HEK293 (cell line): ENCODE measurements at regions not wholly inside any gene's neighbourhood (a gene's known extent, or its start where the extent isn't known, plus 50 kb on each side); places are given as distances from the start of the nearest gene placed in this dataset.

Source experiments
- CTCF ChIA-PET: fragments of 350-600 bp; formaldehyde crosslinking; extraction: SDS; loops from one replicate; lab custom pipeline; 2021; ENCODE audit warnings: antibody characterized with exemption; lab: Yijun Ruan, JAX
- POLR2A ChIA-PET: fragments of 300-600 bp; formaldehyde crosslinking; extraction: SDS; loops from one replicate; lab custom pipeline; 2020; ENCODE audit warnings: antibody characterized with exemption, inconsistent platforms; lab: Yijun Ruan, JAX
- H3K27ac ChIP-seq: fragments of 200-500 bp; sonication (Bioruptor generic); 2 replicates; pipeline ENCODE4 v1.5.1; 2014; ENCODE audit warnings: low read depth, low read length, control low read depth, inconsistent platforms; ENCODE audit errors: extremely low read depth
- H3K36me3 ChIP-seq, 2 experiments: fragments of 200-500 bp in 1 of 2; sonication (Bioruptor generic) in 1 of 2; 1 replicate in 1 of 2; 2 replicates in 1 of 2; pipeline ENCODE4 v1.5.1; 2014 to 2017; ENCODE audit warnings: inconsistent platforms in 2 of 2, low read length in 2 of 2; ENCODE audit not compliant: control insufficient read depth in 2 of 2, insufficient read depth in 1 of 2
- H3K4me1 ChIP-seq: fragments of 200-500 bp; sonication (Bioruptor generic); 2 replicates; pipeline ENCODE4 v1.5.1; 2014; ENCODE audit warnings: mild to moderate bottlenecking, low read length, inconsistent platforms; ENCODE audit not compliant: control insufficient read depth, insufficient read depth
- H3K4me3 ChIP-seq: 2 replicates; pipeline ENCODE4 v1.5.1; 2011; ENCODE audit warnings: low read depth, mild to moderate bottlenecking, control low read depth, low read length, moderate library complexity
- H3K9me3 ChIP-seq: fragments of 200-500 bp; sonication (Bioruptor generic); 2 replicates; pipeline ENCODE4 v1.5.1; 2014; ENCODE audit warnings: low read depth, low read length, inconsistent platforms; ENCODE audit not compliant: control insufficient read depth, insufficient read depth
- HIC1 ChIP-seq: fragments of 450-650 bp; formaldehyde crosslinking; IDR thresholded peaks from 2 replicates; pipeline ENCODE4 v1.5.1; 2016; ENCODE audit warnings: missing biosample characterization, missing genetic modification characterization
- OSR2 ChIP-seq: fragments of 450-650 bp; formaldehyde crosslinking; IDR thresholded peaks from 2 replicates; pipeline ENCODE4 v1.5.1; 2016; ENCODE audit warnings: missing biosample characterization, missing genetic modification characterization
- SCRT1 ChIP-seq: fragments of 450-650 bp; formaldehyde crosslinking; IDR thresholded peaks from 2 replicates; pipeline ENCODE4 v1.5.1; 2016; ENCODE audit warnings: missing biosample characterization, missing genetic modification characterization, borderline replicate concordance
- SETDB1 ChIP-seq: IDR thresholded peaks from one replicate; pipeline ENCODE4 v1.6.1; 2017; ENCODE audit warnings: mild to moderate bottlenecking, low read length, moderate library complexity, mixed read lengths; ENCODE audit not compliant: insufficient read length
- TCF7L2 ChIP-seq: IDR thresholded peaks from 2 replicates; pipeline ENCODE4 v1.6.1; 2011; ENCODE audit warnings: low read depth, mild to moderate bottlenecking, inconsistent platforms, low read length, moderate library complexity, borderline replicate concordance
- TRIM28 ChIP-seq: IDR thresholded peaks from 2 replicates; pipeline ENCODE4 v1.6.1; 2011; ENCODE audit warnings: low read length, control low read depth, borderline replicate concordance
- ZFP69B ChIP-seq: fragments of 450-650 bp; formaldehyde crosslinking; IDR thresholded peaks from 2 replicates; pipeline ENCODE4 v1.5.1; 2016; ENCODE audit warnings: missing biosample characterization, missing genetic modification characterization
- ZNF146 ChIP-seq: fragments of 450-650 bp; formaldehyde crosslinking; IDR thresholded peaks from 2 replicates; pipeline ENCODE4 v1.5.1; 2016; ENCODE audit warnings: missing biosample characterization, missing genetic modification characterization
- ZNF157 ChIP-seq: fragments of 450-650 bp; formaldehyde crosslinking; IDR thresholded peaks from 2 replicates; pipeline ENCODE4 v1.5.1; 2016; ENCODE audit warnings: missing biosample characterization, missing genetic modification characterization
- ZNF473 ChIP-seq: fragments of 450-650 bp; formaldehyde crosslinking; IDR thresholded peaks from 2 replicates; pipeline ENCODE4 v1.5.1; 2017; ENCODE audit warnings: missing biosample characterization, missing genetic modification characterization
- ZNF768 ChIP-seq: fragments of 450-650 bp; formaldehyde crosslinking; IDR thresholded peaks from 2 replicates; pipeline ENCODE4 v1.5.1; 2018; ENCODE audit warnings: missing biosample characterization, mild to moderate bottlenecking, missing genetic modification characterization
- ZSCAN30 ChIP-seq: fragments of 450-650 bp; IDR thresholded peaks from 2 replicates; pipeline ENCODE4 v1.5.1; 2018; ENCODE audit warnings: missing biosample characterization, mild to moderate bottlenecking, missing genetic modification characterization, moderate library complexity
- TF ChIP-seq, protein P1 (sequence below): fragments of 450-650 bp; formaldehyde crosslinking; IDR thresholded peaks from 2 replicates; pipeline ENCODE4 v1.5.1; 2016; ENCODE audit warnings: missing biosample characterization, missing genetic modification characterization, low read depth
- TF ChIP-seq, protein P2 (sequence below): fragments of 450-650 bp; formaldehyde crosslinking; IDR thresholded peaks from 2 replicates; pipeline ENCODE4 v1.5.1; 2017; ENCODE audit warnings: missing biosample characterization, mild to moderate bottlenecking, missing genetic modification characterization, moderate library complexity
- TF ChIP-seq, protein P3 (sequence below): fragments of 450-650 bp; formaldehyde crosslinking; IDR thresholded peaks from 2 replicates; pipeline ENCODE4 v1.5.0; 2017; ENCODE audit warnings: missing biosample characterization, missing genetic modification characterization, borderline replicate concordance
- TF ChIP-seq, protein P4 (sequence below): fragments of 450-650 bp; formaldehyde crosslinking; conservative IDR thresholded peaks from 2 replicates; pipeline ENCODE4 v1.5.1; 2016; ENCODE audit warnings: low read depth, missing biosample characterization, missing genetic modification characterization

DNA sequence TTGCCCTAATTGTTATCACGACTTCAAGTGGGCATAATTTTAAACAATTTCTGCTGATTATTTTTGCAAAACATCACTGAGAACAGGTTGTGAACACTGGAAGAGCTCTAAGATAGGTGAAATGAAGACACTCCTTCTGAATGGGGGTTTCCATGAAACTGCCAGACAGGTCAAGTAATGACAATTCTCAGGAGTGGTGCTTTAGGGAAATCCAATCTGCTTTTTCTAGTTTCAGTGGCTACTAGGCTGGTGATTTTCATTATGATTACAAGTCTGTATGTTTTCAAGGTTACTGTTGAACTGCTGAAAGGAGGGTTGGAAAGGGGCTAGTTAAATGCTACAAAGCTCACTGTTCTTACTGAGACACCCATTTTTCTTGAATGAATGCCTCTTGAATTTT lies 1724.2 kb downstream of the PCDH9 start (continued):
- no peak for TF ChIP-seq HIC1 (tag by site-specific recombination)

- POLR2A ChIA-PET = no interaction called here
- no peak overlapping the region for H3K27ac ChIP-seq
- TF ChIP-seq ZNF768 (tag by site-specific recombination) = no peak
- no peak for TF ChIP-seq ZFP69B (tag by site-specific recombination)
- no peak for TF ChIP-seq ZSCAN30
- peak; percentile 78 for TF ChIP-seq TRIM28
- TF ChIP-seq, protein P1, sequence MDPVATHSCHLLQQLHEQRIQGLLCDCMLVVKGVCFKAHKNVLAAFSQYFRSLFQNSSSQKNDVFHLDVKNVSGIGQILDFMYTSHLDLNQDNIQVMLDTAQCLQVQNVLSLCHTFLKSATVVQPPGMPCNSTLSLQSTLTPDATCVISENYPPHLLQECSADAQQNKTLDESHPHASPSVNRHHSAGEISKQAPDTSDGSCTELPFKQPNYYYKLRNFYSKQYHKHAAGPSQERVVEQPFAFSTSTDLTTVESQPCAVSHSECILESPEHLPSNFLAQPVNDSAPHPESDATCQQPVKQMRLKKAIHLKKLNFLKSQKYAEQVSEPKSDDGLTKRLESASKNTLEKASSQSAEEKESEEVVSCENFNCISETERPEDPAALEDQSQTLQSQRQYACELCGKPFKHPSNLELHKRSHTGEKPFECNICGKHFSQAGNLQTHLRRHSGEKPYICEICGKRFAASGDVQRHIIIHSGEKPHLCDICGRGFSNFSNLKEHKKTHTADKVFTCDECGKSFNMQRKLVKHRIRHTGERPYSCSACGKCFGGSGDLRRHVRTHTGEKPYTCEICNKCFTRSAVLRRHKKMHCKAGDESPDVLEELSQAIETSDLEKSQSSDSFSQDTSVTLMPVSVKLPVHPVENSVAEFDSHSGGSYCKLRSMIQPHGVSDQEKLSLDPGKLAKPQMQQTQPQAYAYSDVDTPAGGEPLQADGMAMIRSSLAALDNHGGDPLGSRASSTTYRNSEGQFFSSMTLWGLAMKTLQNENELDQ (tag by site-specific recombination) = no peak
- no peak for TF ChIP-seq SCRT1 (tag by site-specific recombination)
- TF ChIP-seq SETDB1 = peak; percentile 95
- TF ChIP-seq, protein P2, sequence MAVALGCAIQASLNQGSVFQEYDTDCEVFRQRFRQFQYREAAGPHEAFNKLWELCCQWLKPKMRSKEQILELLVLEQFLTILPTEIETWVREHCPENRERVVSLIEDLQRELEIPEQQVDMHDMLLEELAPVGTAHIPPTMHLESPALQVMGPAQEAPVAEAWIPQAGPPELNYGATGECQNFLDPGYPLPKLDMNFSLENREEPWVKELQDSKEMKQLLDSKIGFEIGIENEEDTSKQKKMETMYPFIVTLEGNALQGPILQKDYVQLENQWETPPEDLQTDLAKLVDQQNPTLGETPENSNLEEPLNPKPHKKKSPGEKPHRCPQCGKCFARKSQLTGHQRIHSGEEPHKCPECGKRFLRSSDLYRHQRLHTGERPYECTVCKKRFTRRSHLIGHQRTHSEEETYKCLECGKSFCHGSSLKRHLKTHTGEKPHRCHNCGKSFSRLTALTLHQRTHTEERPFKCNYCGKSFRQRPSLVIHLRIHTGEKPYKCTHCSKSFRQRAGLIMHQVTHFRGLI (tag by site-specific recombination) = no peak
- no peak for TF ChIP-seq OSR2 (tag by site-specific recombination)
- CTCF ChIA-PET = no interaction called here
- no peaks in the 10 kb centered on the region for H3K36me3 ChIP-seq
- H3K9me3 ChIP-seq = no peaks in the 10 kb centered on the region
- no peak overlapping the region for H3K4me3 ChIP-seq
- no peaks in the 10 kb centered on the region for H3K4me1 ChIP-seq
Measured at GRCh38 chr13:65504213-65504612, 1725.9 kb downstream of the PCDH9 start.

- H3K4me3 ChIP-seq = no peak overlapping the region
- TF ChIP-seq ZNF146 (tag by site-specific recombination) = no peak
- TF ChIP-seq, protein P3, sequence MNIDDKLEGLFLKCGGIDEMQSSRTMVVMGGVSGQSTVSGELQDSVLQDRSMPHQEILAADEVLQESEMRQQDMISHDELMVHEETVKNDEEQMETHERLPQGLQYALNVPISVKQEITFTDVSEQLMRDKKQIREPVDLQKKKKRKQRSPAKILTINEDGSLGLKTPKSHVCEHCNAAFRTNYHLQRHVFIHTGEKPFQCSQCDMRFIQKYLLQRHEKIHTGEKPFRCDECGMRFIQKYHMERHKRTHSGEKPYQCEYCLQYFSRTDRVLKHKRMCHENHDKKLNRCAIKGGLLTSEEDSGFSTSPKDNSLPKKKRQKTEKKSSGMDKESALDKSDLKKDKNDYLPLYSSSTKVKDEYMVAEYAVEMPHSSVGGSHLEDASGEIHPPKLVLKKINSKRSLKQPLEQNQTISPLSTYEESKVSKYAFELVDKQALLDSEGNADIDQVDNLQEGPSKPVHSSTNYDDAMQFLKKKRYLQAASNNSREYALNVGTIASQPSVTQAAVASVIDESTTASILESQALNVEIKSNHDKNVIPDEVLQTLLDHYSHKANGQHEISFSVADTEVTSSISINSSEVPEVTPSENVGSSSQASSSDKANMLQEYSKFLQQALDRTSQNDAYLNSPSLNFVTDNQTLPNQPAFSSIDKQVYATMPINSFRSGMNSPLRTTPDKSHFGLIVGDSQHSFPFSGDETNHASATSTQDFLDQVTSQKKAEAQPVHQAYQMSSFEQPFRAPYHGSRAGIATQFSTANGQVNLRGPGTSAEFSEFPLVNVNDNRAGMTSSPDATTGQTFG = no peak
- H3K9me3 ChIP-seq = no peaks in the 10 kb centered on the region
- H3K27ac ChIP-seq = no peak overlapping the region
- no peaks in the 10 kb centered on the region for H3K4me1 ChIP-seq
- ChIA-PET CTCF (no interaction called here), POLR2A (no interaction called here)
- H3K36me3 ChIP-seq = no peaks in the 10 kb centered on the region
Measured at GRCh38 chr13:65500481-65500880, 1729.7 kb downstream of the PCDH9 start.

DNA sequence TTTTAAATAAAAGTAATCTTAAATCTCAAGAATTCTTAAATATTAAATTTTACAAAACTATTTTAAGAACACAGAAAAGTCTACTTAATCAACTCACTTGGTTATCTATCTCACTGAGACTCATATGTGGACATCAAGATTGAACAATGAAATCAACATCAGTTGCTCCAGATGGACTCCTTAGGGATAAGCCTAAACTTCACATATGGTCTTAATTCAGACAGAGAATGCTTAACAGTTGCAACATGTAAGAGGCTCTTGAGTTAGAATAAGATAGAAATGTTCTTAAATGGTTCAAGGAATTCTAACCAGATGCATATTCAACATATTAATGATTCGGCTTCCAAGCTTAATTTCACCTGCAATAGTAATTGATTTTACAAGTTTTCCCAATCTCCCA lies 1730.9 kb downstream of the PCDH9 start:
- CTCF ChIA-PET = no interaction called here
- no peaks in the 10 kb centered on the region for H3K36me3 ChIP-seq
- H3K4me1 ChIP-seq = no peaks in the 10 kb centered on the region
- H3K4me3 ChIP-seq = no peak overlapping the region
- POLR2A ChIA-PET = no interaction called here
- H3K27ac ChIP-seq = no peak overlapping the region
- no peaks in the 10 kb centered on the region for H3K9me3 ChIP-seq
- TF ChIP-seq TCF7L2 = no peak
- TF ChIP-seq, protein P4, sequence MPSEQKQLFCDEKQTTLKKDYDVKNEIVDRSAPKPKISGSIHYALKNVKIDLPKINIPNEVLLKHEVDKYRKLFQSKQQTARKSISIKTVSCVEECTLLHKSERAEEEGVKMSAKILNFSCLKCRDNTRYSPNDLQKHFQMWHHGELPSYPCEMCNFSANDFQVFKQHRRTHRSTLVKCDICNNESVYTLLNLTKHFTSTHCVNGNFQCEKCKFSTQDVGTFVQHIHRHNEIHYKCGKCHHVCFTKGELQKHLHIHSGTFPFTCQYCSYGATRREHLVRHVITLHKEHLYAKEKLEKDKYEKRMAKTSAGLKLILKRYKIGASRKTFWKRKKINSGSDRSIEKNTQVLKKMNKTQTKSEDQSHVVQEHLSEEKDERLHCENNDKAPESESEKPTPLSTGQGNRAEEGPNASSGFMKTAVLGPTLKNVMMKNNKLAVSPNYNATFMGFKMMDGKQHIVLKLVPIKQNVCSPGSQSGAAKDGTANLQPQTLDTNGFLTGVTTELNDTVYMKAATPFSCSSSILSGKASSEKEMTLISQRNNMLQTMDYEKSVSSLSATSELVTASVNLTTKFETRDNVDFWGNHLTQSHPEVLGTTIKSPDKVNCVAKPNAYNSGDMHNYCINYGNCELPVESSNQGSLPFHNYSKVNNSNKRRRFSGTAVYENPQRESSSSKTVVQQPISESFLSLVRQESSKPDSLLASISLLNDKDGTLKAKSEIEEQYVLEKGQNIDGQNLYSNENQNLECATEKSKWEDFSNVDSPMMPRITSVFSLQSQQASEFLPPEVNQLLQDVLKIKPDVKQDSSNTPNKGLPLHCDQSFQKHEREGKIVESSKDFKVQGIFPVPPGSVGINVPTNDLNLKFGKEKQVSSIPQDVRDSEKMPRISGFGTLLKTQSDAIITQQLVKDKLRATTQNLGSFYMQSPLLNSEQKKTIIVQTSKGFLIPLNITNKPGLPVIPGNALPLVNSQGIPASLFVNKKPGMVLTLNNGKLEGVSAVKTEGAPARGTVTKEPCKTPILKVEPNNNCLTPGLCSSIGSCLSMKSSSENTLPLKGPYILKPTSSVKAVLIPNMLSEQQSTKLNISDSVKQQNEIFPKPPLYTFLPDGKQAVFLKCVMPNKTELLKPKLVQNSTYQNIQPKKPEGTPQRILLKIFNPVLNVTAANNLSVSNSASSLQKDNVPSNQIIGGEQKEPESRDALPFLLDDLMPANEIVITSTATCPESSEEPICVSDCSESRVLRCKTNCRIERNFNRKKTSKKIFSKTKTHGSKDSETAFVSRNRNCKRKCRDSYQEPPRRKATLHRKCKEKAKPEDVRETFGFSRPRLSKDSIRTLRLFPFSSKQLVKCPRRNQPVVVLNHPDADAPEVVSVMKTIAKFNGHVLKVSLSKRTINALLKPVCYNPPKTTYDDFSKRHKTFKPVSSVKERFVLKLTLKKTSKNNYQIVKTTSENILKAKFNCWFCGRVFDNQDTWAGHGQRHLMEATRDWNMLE (tag by site-specific recombination) = no peak
- no peak for TF ChIP-seq ZNF157 (tag by site-specific recombination)
- TF ChIP-seq ZNF473 = no peak
